Mesenchymal stem cell (in vitro differentiated cells and primary cell): ENCODE measurements at regions not wholly inside any gene's neighbourhood (a gene's known extent, or its start where the extent isn't known, plus 50 kb on each side); places are given as distances from the start of the nearest gene placed in this dataset.
A peak's percentile ranks its signal among the peaks of the same experiment; 100 is the strongest.
"Not testable (repeated sequence)": the region's sequence is repeated elsewhere in the genome, so short reads cannot be mapped to it uniquely, and the experiment has no call there.

Source experiments
- DNase-seq: peaks from one replicate; pipeline ENCODE4 v3.0.0-alpha.2; 2013
- H2AFZ ChIP-seq: one replicate; pipeline ENCODE4 v1.6.1; 2013; ENCODE audit warnings: low read depth, mild to moderate bottlenecking, control low read depth, inconsistent platforms, low read length, moderate library complexity
- H2AK5ac ChIP-seq: 2 replicates; pipeline ENCODE4 v1.6.1; 2013; ENCODE audit warnings: low read length, moderate library complexity, mild to moderate bottlenecking, inconsistent platforms; ENCODE audit not compliant: severe bottlenecking
- H2BK120ac ChIP-seq: one replicate; pipeline ENCODE4 v1.6.1; 2013; ENCODE audit warnings: low read depth, mild to moderate bottlenecking, inconsistent platforms, low read length, moderate library complexity
- H2BK12ac ChIP-seq, 2 experiments: one replicate each; pipeline ENCODE4 v1.6.1; 2013; ENCODE audit warnings: inconsistent platforms in 2 of 2, low read length in 2 of 2, mild to moderate bottlenecking in 2 of 2, moderate library complexity in 2 of 2, control low read depth in 1 of 2
- H2BK15ac ChIP-seq: one replicate; pipeline ENCODE4 v1.6.1; 2013; ENCODE audit warnings: mild to moderate bottlenecking, low read depth, inconsistent platforms; ENCODE audit not compliant: poor library complexity, severe bottlenecking
- H2BK5ac ChIP-seq: 2 replicates; pipeline ENCODE4 v1.6.1; 2013; ENCODE audit warnings: low read depth, mild to moderate bottlenecking, low read length, control low read depth, inconsistent platforms; ENCODE audit not compliant: poor library complexity, severe bottlenecking
- H3K14ac ChIP-seq, 2 experiments: one replicate each; pipeline ENCODE4 v1.6.1; 2013; ENCODE audit warnings: inconsistent platforms in 2 of 2, low read length in 2 of 2, control low read depth in 1 of 2, mild to moderate bottlenecking in 1 of 2, moderate library complexity in 1 of 2
- H3K18ac ChIP-seq, 2 experiments: one replicate each; pipeline ENCODE4 v1.6.1; 2013; ENCODE audit warnings: inconsistent platforms in 2 of 2, low read length in 2 of 2, control low read depth in 1 of 2, low read depth in 1 of 2, mild to moderate bottlenecking in 1 of 2
- H3K23ac ChIP-seq, 2 experiments: one replicate each; pipeline ENCODE4 v1.6.1; 2013; ENCODE audit warnings: inconsistent platforms in 2 of 2, low read length in 2 of 2, mild to moderate bottlenecking in 2 of 2, moderate library complexity in 2 of 2, control low read depth in 1 of 2
- H3K27ac ChIP-seq: 2 replicates; pipeline ENCODE4 v1.5.1; 2013; ENCODE audit warnings: mild to moderate bottlenecking, moderate library complexity, low read length, control low read depth, inconsistent platforms; ENCODE audit not compliant: poor library complexity, severe bottlenecking
- H3K27me3 ChIP-seq, 2 experiments: 2 replicates each; pipeline versions ENCODE4 v1.6.1 to v1.7.0; 2013; ENCODE audit warnings: low read length in 2 of 2, mild to moderate bottlenecking in 2 of 2, moderate library complexity in 2 of 2, control low read depth in 1 of 2, inconsistent platforms in 1 of 2; ENCODE audit not compliant: control insufficient read depth in 1 of 2, insufficient read depth in 1 of 2
- H3K36me3 ChIP-seq, 2 experiments: 2 replicates each; pipeline versions ENCODE4 v1.6.1 to v1.7.0; 2013; ENCODE audit warnings: low read length in 2 of 2, control low read depth in 1 of 2, inconsistent platforms in 1 of 2, low read depth in 1 of 2, mild to moderate bottlenecking in 1 of 2; ENCODE audit not compliant: insufficient read depth in 2 of 2, control insufficient read depth in 1 of 2
- H3K4ac ChIP-seq, 2 experiments: one replicate each; pipeline ENCODE4 v1.6.1; 2013; ENCODE audit warnings: inconsistent platforms in 2 of 2, low read length in 2 of 2, mild to moderate bottlenecking in 2 of 2, moderate library complexity in 2 of 2, control low read depth in 1 of 2, low read depth in 1 of 2
- H3K4me1 ChIP-seq: 2 replicates; pipeline ENCODE4 v1.6.1; 2013; ENCODE audit warnings: low read depth, low read length, control low read depth; ENCODE audit not compliant: control insufficient read depth, insufficient read depth
- H3K4me2 ChIP-seq: 2 replicates; pipeline ENCODE4 v1.6.1; 2013; ENCODE audit warnings: low read length, mild to moderate bottlenecking, inconsistent platforms; ENCODE audit not compliant: poor library complexity, severe bottlenecking
- H3K4me3 ChIP-seq, 2 experiments: 2 replicates each; pipeline versions ENCODE4 v1.5.1 to v1.7.0; 2013; ENCODE audit warnings: low read length in 2 of 2, mild to moderate bottlenecking in 2 of 2, control low read depth in 1 of 2, low read depth in 1 of 2; ENCODE audit not compliant: insufficient read depth in 1 of 2
- H3K79me1 ChIP-seq: replicated peaks from 2 replicates; pipeline ENCODE4 v1.6.1; 2013; ENCODE audit warnings: mild to moderate bottlenecking, control low read depth, low read length, inconsistent platforms; ENCODE audit not compliant: poor library complexity, severe bottlenecking
- H3K9ac ChIP-seq: 2 replicates; pipeline ENCODE4 v1.7.0; 2013; ENCODE audit warnings: mild to moderate bottlenecking, low read length, moderate library complexity
- H3K9me3 ChIP-seq: 2 replicates; pipeline ENCODE4 v1.7.0; 2013; ENCODE audit warnings: mild to moderate bottlenecking, low read length; ENCODE audit not compliant: control insufficient read depth
- H4K8ac ChIP-seq: one replicate; pipeline ENCODE4 v1.6.1; 2013; ENCODE audit warnings: inconsistent platforms, mild to moderate bottlenecking, low read length, moderate library complexity
- H4K91ac ChIP-seq: one replicate; pipeline ENCODE4 v1.6.1; 2013; ENCODE audit warnings: mild to moderate bottlenecking, low read length, inconsistent platforms
- WGBS: methylation state at CpG from one replicate; pipeline ENCODE4 v1.1.7; 2013; ENCODE audit warnings: mixed read lengths; 5-methylcytosine and 5-hydroxymethylcytosine counted together

GRCh38 chr9:97153160-97153559 is 114.2 kb upstream of the CTSV start:
- H2BK12ac ChIP-seq, H2AFZ ChIP-seq, H3K4ac ChIP-seq, H2AK5ac ChIP-seq, H3K27me3 ChIP-seq, H3K27ac ChIP-seq, H2BK5ac ChIP-seq, H3K9me3 ChIP-seq, DNase-seq, H4K91ac ChIP-seq, H3K4me3 ChIP-seq, H3K9ac ChIP-seq, H3K23ac ChIP-seq, H4K8ac ChIP-seq, H2BK15ac ChIP-seq, H2BK120ac ChIP-seq, H3K4me1 ChIP-seq, H3K4me2 ChIP-seq, H3K18ac ChIP-seq, H3K14ac ChIP-seq, H3K79me1 ChIP-seq: not testable (repeated sequence)
- peaks cover 0 to 13% of the 10 kb centered on the region in 2 experiments for H3K36me3 ChIP-seq
- 70% methylated on average over 5 of the region's 5 CpGs for WGBS

DNA sequence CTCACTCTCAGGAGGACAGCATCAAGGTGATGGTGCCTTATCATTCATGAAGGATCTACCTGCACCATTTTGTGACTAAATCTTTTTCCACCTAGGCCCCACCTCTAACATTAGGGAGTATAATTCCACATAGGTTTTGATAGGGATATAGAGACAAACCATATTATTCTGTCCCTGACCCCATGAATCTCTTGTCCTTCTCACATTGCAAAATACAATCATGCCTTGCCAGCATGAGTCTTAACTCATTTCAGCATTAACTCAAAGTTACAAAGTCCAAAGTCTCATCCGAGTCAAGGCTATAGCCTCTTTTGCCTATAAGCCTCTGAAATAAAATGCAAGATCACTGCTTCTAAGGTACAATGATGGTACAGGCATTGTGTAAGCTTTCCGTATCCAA is 111.5 kb upstream of the CTSV start:
- not testable (repeated sequence) for H3K4ac ChIP-seq, H3K14ac ChIP-seq, H2BK15ac ChIP-seq, H3K23ac ChIP-seq, H4K8ac ChIP-seq, H3K9me3 ChIP-seq, H2BK12ac ChIP-seq, H2AFZ ChIP-seq, H3K27me3 ChIP-seq, H2BK120ac ChIP-seq, DNase-seq, H3K9ac ChIP-seq, H3K4me3 ChIP-seq, H3K27ac ChIP-seq, H4K91ac ChIP-seq, H3K4me1 ChIP-seq, H3K79me1 ChIP-seq, H3K4me2 ChIP-seq, H2AK5ac ChIP-seq, H2BK5ac ChIP-seq, H3K18ac ChIP-seq
- peaks cover 0 to 13% of the 10 kb centered on the region in 2 experiments for H3K36me3 ChIP-seq
- 92% methylated on average over 2 of the region's 2 CpGs for WGBS

DNA sequence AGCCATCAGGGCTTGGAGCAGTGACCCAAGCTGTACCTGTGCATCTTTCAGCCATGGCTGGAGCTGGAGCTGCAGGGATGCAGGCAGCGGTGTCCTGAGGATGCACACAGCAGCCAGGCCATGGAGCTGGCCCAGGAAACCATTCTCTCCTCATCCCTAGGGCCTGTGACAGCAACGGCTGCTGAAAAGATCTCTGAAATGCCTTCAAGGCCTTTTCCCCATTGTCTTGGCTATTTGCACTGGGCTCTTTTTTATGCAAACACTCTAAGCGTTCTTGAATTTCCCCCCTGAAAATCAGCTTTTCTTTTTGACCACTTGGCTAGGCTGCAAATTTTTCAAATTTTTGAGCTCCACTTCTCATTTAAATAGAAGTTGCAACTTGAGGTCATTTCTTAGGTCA is 109.5 kb upstream of the CTSV start:
- H3K27me3 ChIP-seq, H3K18ac ChIP-seq, H2BK15ac ChIP-seq, H3K9me3 ChIP-seq, H3K23ac ChIP-seq, H3K79me1 ChIP-seq, H3K4ac ChIP-seq, H3K27ac ChIP-seq, H3K4me1 ChIP-seq, H3K36me3 ChIP-seq, H3K4me3 ChIP-seq, H2BK12ac ChIP-seq, H3K4me2 ChIP-seq, H3K9ac ChIP-seq, H2AK5ac ChIP-seq, H4K8ac ChIP-seq, DNase-seq, H2BK5ac ChIP-seq, H2BK120ac ChIP-seq, H3K14ac ChIP-seq, H2AFZ ChIP-seq: not testable (repeated sequence)
- peak overlapping the region; percentile 50 for H4K91ac ChIP-seq
- WGBS = 82% methylated on average over 3 of the region's 3 CpGs

GRCh38 chr9:97145680-97146079 is 106.7 kb upstream of the CTSV start:
- H4K8ac ChIP-seq, H2BK12ac ChIP-seq, H2BK15ac ChIP-seq, H3K23ac ChIP-seq, H3K4me3 ChIP-seq, H2BK5ac ChIP-seq, H3K4me1 ChIP-seq, H2BK120ac ChIP-seq, H3K4me2 ChIP-seq, DNase-seq, H3K9me3 ChIP-seq, H3K4ac ChIP-seq, H2AK5ac ChIP-seq, H3K36me3 ChIP-seq, H2AFZ ChIP-seq, H3K14ac ChIP-seq, H3K18ac ChIP-seq, H3K27ac ChIP-seq, H3K9ac ChIP-seq, H4K91ac ChIP-seq, H3K79me1 ChIP-seq: not testable (repeated sequence)
- peaks cover 0 to 10% of the 10 kb centered on the region in 2 experiments for H3K27me3 ChIP-seq
